Cardiac fibroblast (primary cell): ENCODE measurements at regions not wholly inside any gene's neighbourhood (a gene's known extent, or its start where the extent isn't known, plus 50 kb on each side); places are given as distances from the start of the nearest gene placed in this dataset.
A peak's percentile ranks its signal among the peaks of the same experiment; 100 is the strongest.

Experiments
- DNase-seq, 2 donors: peaks; one replicate each; pipeline versions ENCODE4 v3.0.0 to v3.0.0-alpha.2; 2010; ENCODE audit warnings: low read depth in 2 of 2
- H3K4me3 ChIP-seq, 2 donors: replicated peaks in 1 of 2; 1 replicate in 1 of 2; 2 replicates in 1 of 2; pipeline ENCODE4 v1.5.1; 2011; ENCODE audit warnings: low read depth in 2 of 2, low read length in 2 of 2, mild to moderate bottlenecking in 2 of 2, moderate library complexity in 1 of 2
- CTCF ChIP-seq: IDR thresholded peaks from one replicate; pipeline ENCODE4 v1.5.1; 2011; ENCODE audit warnings: low read depth, mild to moderate bottlenecking, low read length, inconsistent platforms

GRCh38 chr18:44627280-44627679 is 53.4 kb upstream of the SETBP1 start:
- no peak overlapping the region for H3K4me3 ChIP-seq
- peak; percentile 75 to 78 for DNase-seq
- TF ChIP-seq CTCF, result no peak

- H3K4me3 ChIP-seq, result no peak overlapping the region
- TF ChIP-seq CTCF, result no peak
- no peak for DNase-seq
Measured at GRCh38 chr18:44629406-44629805, 51.3 kb upstream of the SETBP1 start.

GRCh38 chr18:44630118-44630517 is 50.6 kb upstream of the SETBP1 start:
- no peak overlapping the region for H3K4me3 ChIP-seq
- no peak for DNase-seq
- no peak for TF ChIP-seq CTCF
